ENCODE measurements at regions not wholly inside any gene's neighbourhood (a gene's known extent, or its start where the extent isn't known, plus 50 kb on each side); places are given as distances from the start of the nearest gene placed in this dataset.

DNA sequence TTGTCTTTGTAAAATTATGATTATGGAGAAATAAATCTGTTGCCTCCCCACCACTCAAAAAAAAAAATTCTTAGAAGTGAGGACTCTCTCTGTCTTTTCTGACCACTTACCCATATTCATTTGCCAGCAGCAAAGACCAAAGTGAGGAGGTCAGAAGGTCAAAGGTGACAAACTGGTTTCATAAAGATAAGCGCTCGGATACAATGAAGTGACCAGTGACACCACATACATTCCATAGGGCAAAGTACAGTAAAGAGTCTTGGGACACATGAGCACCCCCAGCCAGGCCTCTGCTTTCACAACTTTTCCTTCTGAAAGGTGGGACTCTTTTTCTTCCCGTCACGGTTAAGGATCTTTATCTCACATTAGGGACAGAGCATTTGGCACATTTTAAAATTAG is 75.9 kb upstream of the TCF4 start:
- no peak for DNase-seq
- intact Hi-C loops (cut with DNase I) = no loop called here
- H3K4me3 ChIP-seq = no peak overlapping the region
- no peaks in the 10 kb centered on the region for H3K36me3 ChIP-seq
- no peaks in the 10 kb centered on the region for H3K27me3 ChIP-seq
- H3K9me3 ChIP-seq = no peaks in the 10 kb centered on the region
- TF ChIP-seq EP300 (IDR thresholded peaks at IDR 0.05) (no peak), CTCF (IDR thresholded peaks at IDR 0.05) (no peak), POLR2A (IDR thresholded peaks at IDR 0.05) (no peak), POLR2AphosphoS5 (IDR thresholded peaks at IDR 0.05) (no peak)
- H3K27ac ChIP-seq = no peak overlapping the region
- H3K4me1 ChIP-seq = no peaks in the 10 kb centered on the region
- 85 to 88% methylated on average over 4 of the region's 4 CpGs for WGBS, 2 donors

DNA sequence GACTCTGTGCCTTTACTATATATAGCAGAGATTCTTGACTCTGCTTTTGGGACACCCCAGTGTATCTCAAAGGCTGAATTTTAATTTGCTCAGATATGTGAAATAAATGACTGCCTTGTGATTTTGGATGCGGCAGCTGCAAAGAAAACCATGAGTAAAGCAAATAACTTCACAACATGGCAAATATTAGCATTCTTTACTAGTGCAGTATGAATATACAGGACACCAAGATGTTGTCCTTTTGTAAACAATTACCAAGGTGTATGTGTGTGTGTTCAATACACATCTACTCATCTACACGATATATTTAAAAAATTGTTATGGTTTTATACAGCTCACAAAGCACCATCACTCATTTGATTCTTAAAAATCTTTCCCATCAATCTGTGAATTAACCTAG is 70.6 kb upstream of the TCF4 start:
- WGBS, 2 donors = 44 to 75% methylated on average over 2 of the region's 2 CpGs
- Histone ChIP-seq H3K4me1 (no peaks in the 10 kb centered on the region), H3K36me3 (no peaks in the 10 kb centered on the region), H3K27ac (no peak overlapping the region), H3K4me3 (no peak overlapping the region), H3K27me3 (no peaks in the 10 kb centered on the region), H3K9me3 (no peaks in the 10 kb centered on the region)
- intact Hi-C loops (cut with DNase I) = no loop called here
- TF ChIP-seq POLR2AphosphoS5 (IDR thresholded peaks at IDR 0.05) (no peak), CTCF (IDR thresholded peaks at IDR 0.05) (no peak), EP300 (IDR thresholded peaks at IDR 0.05) (no peak), POLR2A (IDR thresholded peaks at IDR 0.05) (no peak)
- no peak for DNase-seq

GRCh38 chr18:55657572-55658331 is 69.8 kb upstream of the TCF4 start:
- Histone ChIP-seq H3K9me3 (no peaks in the 10 kb centered on the region), H3K27me3 (no peaks in the 10 kb centered on the region), H3K4me3 (no peak overlapping the region), H3K27ac (no peak overlapping the region), H3K36me3 (no peaks in the 10 kb centered on the region), H3K4me1 (no peaks in the 10 kb centered on the region)
- DNase-seq = no peak
- no peak for TF ChIP-seq POLR2A (IDR thresholded peaks at IDR 0.05)
- TF ChIP-seq EP300 (IDR thresholded peaks at IDR 0.05) = no peak
- no peak for TF ChIP-seq POLR2AphosphoS5 (IDR thresholded peaks at IDR 0.05)
- TF ChIP-seq CTCF (IDR thresholded peaks at IDR 0.05) = no peak
- intact Hi-C loops (cut with DNase I) = no loop called here
- WGBS, 2 donors = 67 to 80% methylated on average over 4 of the region's 4 CpGs

DNA sequence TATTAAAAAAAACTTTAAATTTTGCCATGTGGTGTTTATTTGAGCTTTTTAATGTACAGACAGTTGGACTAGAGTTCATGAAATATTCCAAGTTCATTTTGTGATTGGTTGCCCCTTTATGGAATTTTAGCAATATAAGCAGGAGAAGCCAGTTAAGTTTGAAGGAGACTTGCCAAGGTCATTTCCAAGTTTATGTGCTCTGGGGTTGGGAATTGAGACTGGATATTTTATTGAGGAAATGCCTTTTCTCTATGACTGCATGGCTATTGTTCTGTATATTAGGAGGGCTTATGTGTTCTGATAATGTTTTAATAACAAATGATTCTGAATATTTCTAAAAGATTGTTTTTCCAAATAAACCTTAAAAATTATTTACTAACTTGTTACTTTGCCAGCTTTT is 67.0 kb upstream of the TCF4 start:
- Histone ChIP-seq H3K9me3 (no peaks in the 10 kb centered on the region), H3K4me3 (no peak overlapping the region), H3K36me3 (no peaks in the 10 kb centered on the region), H3K4me1 (no peaks in the 10 kb centered on the region), H3K27me3 (no peaks in the 10 kb centered on the region), H3K27ac (no peak overlapping the region)
- no peak for DNase-seq
- TF ChIP-seq EP300 (IDR thresholded peaks at IDR 0.05) (no peak), POLR2AphosphoS5 (IDR thresholded peaks at IDR 0.05) (no peak), CTCF (IDR thresholded peaks at IDR 0.05) (no peak), POLR2A (IDR thresholded peaks at IDR 0.05) (no peak)
- intact Hi-C loops (cut with DNase I) = no loop called here

DNA sequence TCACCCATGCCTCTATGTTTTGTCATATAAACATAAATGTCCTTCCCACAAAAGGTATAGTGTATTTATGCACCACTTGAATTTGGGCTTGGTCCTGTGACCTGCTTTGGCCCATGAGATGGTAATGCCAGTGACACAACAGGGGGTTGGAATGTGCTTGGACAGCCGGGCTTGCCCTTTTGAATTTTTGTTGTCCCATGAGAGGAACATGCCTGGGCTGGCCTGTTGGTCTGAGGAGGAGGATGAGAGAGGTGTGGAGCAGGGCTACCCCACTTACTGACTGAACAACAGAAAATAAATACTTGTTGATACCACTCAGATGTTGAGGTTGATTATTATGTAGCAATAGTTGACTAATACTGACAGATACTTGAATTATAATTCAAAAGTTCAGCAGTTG is 63.2 kb upstream of the TCF4 start:
- Histone ChIP-seq H3K27me3 (no peaks in the 10 kb centered on the region), H3K27ac (no peak overlapping the region), H3K4me3 (no peak overlapping the region), H3K4me1 (no peaks in the 10 kb centered on the region), H3K36me3 (no peaks in the 10 kb centered on the region), H3K9me3 (no peaks in the 10 kb centered on the region)
- WGBS, 2 donors = 65 to 87% methylated on average over 1 of the region's 1 CpG
- no peak for DNase-seq
- intact Hi-C loops (cut with DNase I) = no loop called here
- TF ChIP-seq EP300 (IDR thresholded peaks at IDR 0.05) = no peak
- no peak for TF ChIP-seq POLR2AphosphoS5 (IDR thresholded peaks at IDR 0.05)
- no peak for TF ChIP-seq CTCF (IDR thresholded peaks at IDR 0.05)
- TF ChIP-seq POLR2A (IDR thresholded peaks at IDR 0.05) = no peak

All from sigmoid colon (tissue), 6 donors.